Thymus (tissue), 11 donors: ENCODE measurements at regions not wholly inside any gene's neighbourhood (a gene's known extent, or its start where the extent isn't known, plus 50 kb on each side); places are given as distances from the start of the nearest gene placed in this dataset.
A peak's percentile ranks its signal among the peaks of the same experiment; 100 is the strongest.
"Not testable (repeated sequence)": the region's sequence is repeated elsewhere in the genome, so short reads cannot be mapped to it uniquely, and the experiment has no call there.

Experiments
- DNase-seq, 9 donors: peaks; one replicate each; pipeline ENCODE4 v3.0.0-alpha.2; 2013; ENCODE audit warnings: low spot score in 9 of 9, low read depth in 6 of 9, missing footprints in 1 of 9
- H3K27ac ChIP-seq, 2 donors: one replicate each; pipeline ENCODE4 v1.5.1; 2013; ENCODE audit warnings: control low read depth in 1 of 2, low read depth in 1 of 2, low read length in 1 of 2, mild to moderate bottlenecking in 1 of 2, moderate library complexity in 1 of 2
- H3K27me3 ChIP-seq, 2 donors: one replicate each; pipeline ENCODE4 v1.5.1; 2013; ENCODE audit warnings: low read length in 1 of 2; ENCODE audit not compliant: control insufficient read depth in 2 of 2, insufficient read depth in 1 of 2
- H3K36me3 ChIP-seq, 2 donors: one replicate each; pipeline ENCODE4 v1.5.1; 2013; ENCODE audit warnings: low read length in 1 of 2, mild to moderate bottlenecking in 1 of 2, moderate library complexity in 1 of 2; ENCODE audit not compliant: control insufficient read depth in 2 of 2, insufficient read depth in 2 of 2
- H3K4me1 ChIP-seq, 2 donors: one replicate each; pipeline ENCODE4 v1.5.1; 2013; ENCODE audit warnings: low read length in 2 of 2; ENCODE audit not compliant: control insufficient read depth in 2 of 2, insufficient read depth in 2 of 2
- H3K4me3 ChIP-seq, 2 donors: one replicate each; pipeline ENCODE4 v1.5.1; 2013; ENCODE audit warnings: low read length in 2 of 2, control low read depth in 1 of 2, mild to moderate bottlenecking in 1 of 2
- H3K9me3 ChIP-seq, 2 donors: one replicate each; pipeline ENCODE4 v1.5.1; 2013; ENCODE audit warnings: low read length in 1 of 2, mild to moderate bottlenecking in 1 of 2; ENCODE audit not compliant: control insufficient read depth in 2 of 2, insufficient read depth in 1 of 2
- WGBS: extraction: QIAGEN DNeasy Blood & Tissue Kit; methylation state at CpG from one replicate; pipeline ENCODE4 v1.1.7; 2013; 5-methylcytosine and 5-hydroxymethylcytosine counted together
- donor health status: healthy.

- WGBS, result 94% methylated on average over 1 of the region's 1 CpG
- Histone ChIP-seq H3K27ac (no peak overlapping the region), H3K36me3 (no peaks in the 10 kb centered on the region), H3K4me3 (no peak overlapping the region), H3K4me1 (no peaks in the 10 kb centered on the region), H3K9me3 (no peaks in the 10 kb centered on the region), H3K27me3 (no peaks in the 10 kb centered on the region)
- DNase-seq, result no peak
These were observed 198.3 kb upstream of the SAMSN1 start for GRCh38 chr21:14744368-14744767.

DNA sequence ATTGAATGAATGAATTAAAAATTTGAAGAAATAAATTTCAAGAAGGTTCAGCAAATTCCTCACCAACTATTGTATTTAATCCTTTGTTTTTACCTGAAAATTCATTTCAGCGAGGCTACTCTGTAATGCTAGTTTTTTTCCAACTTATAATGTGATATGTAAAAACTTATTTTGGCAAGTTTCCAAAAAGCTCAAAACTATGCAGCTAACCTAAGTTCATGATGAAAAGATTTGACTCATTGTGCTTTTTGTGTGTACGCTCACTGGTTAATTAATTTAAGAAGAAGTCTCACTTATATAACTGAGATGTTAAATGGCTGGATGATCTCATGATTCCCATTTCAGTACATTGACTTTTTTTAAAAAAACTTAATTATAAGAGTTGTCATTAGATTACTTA is 196.0 kb upstream of the SAMSN1 start:
- no peak for DNase-seq
- Histone ChIP-seq H3K4me3 (no peak overlapping the region), H3K9me3 (no peaks in the 10 kb centered on the region), H3K36me3 (no peaks in the 10 kb centered on the region), H3K27me3 (no peaks in the 10 kb centered on the region), H3K4me1 (no peaks in the 10 kb centered on the region), H3K27ac (no peak overlapping the region)
- 95% methylated on average over 2 of the region's 2 CpGs for WGBS

DNA sequence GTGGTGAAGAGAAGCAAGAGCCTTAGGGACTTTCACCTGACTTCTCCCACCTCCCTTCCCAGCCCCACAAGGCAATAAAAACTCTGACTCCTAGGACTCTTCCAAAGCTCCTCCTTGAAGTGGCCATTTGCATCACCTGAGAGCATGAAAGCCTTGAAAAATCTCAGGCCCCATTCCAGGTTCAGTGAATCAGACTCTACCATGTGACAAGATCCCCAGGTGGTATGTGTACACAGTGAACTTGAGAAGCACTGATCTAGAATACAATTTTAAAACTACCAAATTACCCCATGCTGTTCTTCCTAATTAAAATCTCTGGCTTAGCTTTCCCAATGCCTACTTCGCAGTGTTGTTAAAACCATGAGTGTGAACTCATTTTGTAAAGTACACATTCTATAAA is 195.1 kb upstream of the SAMSN1 start:
- Histone ChIP-seq H3K27me3 (no peaks in the 10 kb centered on the region), H3K9me3 (no peaks in the 10 kb centered on the region), H3K4me1 (no peaks in the 10 kb centered on the region), H3K36me3 (no peaks in the 10 kb centered on the region), H3K4me3 (no peak overlapping the region), H3K27ac (no peak overlapping the region)
- 99% methylated on average over 1 of the region's 1 CpG for whole genome bisulfite sequencing
- DNase-seq, result no peak

DNA sequence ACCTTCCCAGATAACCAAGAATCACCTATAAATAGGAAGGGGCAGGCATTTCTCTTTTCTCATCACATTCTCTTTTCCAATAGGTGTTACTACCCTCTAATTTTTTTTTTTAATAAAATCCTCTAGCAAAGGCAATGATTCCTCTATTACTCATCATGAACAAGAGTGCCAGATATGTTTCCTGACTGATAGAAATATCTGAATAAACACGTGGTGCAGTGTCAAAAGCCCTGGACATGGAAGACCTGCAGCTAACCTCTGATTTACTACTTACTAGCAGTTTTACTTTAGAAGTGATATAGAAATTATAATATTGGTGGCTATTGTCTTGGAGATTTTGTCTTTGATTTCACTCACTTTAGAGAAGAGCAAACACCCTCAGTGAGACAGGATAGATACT is 194.6 kb upstream of the SAMSN1 start:
- no peaks in the 10 kb centered on the region for H3K4me1 ChIP-seq
- H3K9me3 ChIP-seq, result no peaks in the 10 kb centered on the region
- no peaks in the 10 kb centered on the region for H3K36me3 ChIP-seq
- no peaks in the 10 kb centered on the region for H3K27me3 ChIP-seq
- WGBS, result 66% methylated on average over 1 of the region's 1 CpG
- no peak overlapping the region for H3K27ac ChIP-seq
- H3K4me3 ChIP-seq, result no peak overlapping the region
- no peak for DNase-seq

GRCh38 chr21:14740116-14740515 is 194.0 kb upstream of the SAMSN1 start:
- Histone ChIP-seq H3K9me3 (no peaks in the 10 kb centered on the region), H3K27me3 (no peaks in the 10 kb centered on the region), H3K4me3 (no peak overlapping the region), H3K27ac (no peak overlapping the region), H3K36me3 (no peaks in the 10 kb centered on the region), H3K4me1 (no peaks in the 10 kb centered on the region)
- WGBS, result 97% methylated on average over 3 of the region's 3 CpGs
- DNase-seq, result no peak

DNA sequence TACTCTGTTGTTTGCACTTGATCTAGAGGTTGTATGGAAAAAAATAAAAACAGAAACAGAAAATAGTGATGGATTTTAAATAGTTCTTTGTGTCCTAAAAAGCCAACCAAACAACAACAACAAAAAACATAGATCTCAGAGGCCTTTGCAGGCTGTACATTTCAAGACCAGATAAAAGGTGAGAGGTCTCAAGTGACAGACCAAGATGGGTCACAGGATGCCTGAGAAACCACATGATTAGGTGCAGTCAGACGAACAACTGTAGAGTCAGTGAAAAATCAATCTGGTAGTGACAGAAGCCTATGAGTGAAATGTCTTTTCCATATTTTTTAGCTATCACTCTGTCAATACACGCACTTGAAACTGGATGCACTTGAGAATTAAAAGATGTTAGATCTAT is 193.5 kb upstream of the SAMSN1 start:
- Histone ChIP-seq H3K4me3 (no peak overlapping the region), H3K4me1 (no peaks in the 10 kb centered on the region), H3K9me3 (no peaks in the 10 kb centered on the region), H3K36me3 (no peaks in the 10 kb centered on the region), H3K27ac (no peak overlapping the region), H3K27me3 (no peaks in the 10 kb centered on the region)
- DNase-seq, result no peak
- 90% methylated on average over 2 of the region's 2 CpGs for WGBS

DNA sequence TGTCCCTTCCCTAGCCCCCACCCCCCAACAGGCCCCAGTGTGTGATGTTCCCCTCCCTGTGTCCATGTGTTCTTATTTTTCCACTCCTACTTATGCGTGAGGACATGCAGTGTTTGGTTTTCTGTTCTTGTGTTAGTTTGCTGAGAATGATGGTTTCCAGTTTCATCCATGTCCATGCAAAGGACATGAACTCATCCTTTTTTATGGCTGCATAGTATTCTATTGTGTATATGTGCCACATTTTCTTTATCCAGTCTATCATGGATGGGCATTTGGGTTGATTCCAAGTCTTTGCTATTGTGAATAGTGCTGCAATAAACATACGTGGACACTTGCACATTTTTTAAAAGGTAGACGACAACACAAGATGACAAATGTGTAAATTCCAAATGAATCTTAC is 192.5 kb upstream of the SAMSN1 start:
- WGBS, result 99% methylated on average over 3 of the region's 3 CpGs
- DNase-seq, H3K27me3 ChIP-seq, H3K27ac ChIP-seq, H3K4me1 ChIP-seq, H3K9me3 ChIP-seq, H3K4me3 ChIP-seq, H3K36me3 ChIP-seq: not testable (repeated sequence)

DNA sequence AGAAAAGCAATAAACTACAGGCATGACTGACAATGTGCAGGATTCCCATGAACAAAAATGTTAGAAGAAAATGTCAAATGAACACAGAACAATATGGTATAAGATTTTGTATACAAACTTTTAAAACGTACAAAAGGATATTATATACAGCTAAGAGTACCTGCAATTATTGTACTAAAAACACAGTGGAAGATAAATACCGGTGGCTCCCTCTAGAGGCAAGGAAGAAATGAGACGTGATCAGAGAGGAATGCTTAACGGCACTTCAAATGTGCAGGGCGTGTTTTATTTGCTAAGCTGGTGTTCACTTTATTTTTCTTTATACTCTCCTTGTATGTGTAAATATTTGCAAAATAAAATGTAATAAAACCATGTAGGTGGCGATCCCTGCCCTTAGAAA is 191.8 kb upstream of the SAMSN1 start:
- Histone ChIP-seq H3K4me1 (no peaks in the 10 kb centered on the region), H3K9me3 (no peaks in the 10 kb centered on the region), H3K27me3 (no peaks in the 10 kb centered on the region), H3K4me3 (no peak overlapping the region), H3K36me3 (no peaks in the 10 kb centered on the region), H3K27ac (no peak overlapping the region)
- 40% methylated on average over 6 of the region's 6 CpGs for WGBS
- DNase-seq, result peak; percentile 16 to 88 (median 69)

DNA sequence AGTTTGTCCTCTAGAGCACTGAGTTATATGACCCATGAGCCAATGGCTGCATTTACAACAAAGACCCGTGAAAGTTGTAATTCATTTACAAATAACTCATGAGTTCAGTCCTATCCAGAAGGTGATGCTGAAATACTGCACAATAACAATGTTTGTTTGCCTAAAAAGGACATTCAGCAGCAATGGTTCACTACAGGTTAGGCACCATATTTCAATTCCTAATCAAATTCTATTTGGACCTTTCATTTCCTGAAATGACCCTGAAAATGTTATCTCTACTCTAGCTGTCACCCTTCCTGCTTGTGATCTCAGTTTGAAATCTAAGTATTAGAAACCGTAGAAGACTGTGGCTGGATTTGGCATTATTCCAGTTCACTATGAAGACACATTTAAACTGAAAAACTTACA is 191.2 kb upstream of the SAMSN1 start:
- Histone ChIP-seq H3K36me3 (no peaks in the 10 kb centered on the region), H3K27ac (no peak overlapping the region), H3K27me3 (no peaks in the 10 kb centered on the region), H3K9me3 (no peaks in the 10 kb centered on the region), H3K4me3 (no peak overlapping the region), H3K4me1 (no peaks in the 10 kb centered on the region)
- 54% methylated on average over 2 of the region's 2 CpGs for WGBS
- no peak for DNase-seq

DNA sequence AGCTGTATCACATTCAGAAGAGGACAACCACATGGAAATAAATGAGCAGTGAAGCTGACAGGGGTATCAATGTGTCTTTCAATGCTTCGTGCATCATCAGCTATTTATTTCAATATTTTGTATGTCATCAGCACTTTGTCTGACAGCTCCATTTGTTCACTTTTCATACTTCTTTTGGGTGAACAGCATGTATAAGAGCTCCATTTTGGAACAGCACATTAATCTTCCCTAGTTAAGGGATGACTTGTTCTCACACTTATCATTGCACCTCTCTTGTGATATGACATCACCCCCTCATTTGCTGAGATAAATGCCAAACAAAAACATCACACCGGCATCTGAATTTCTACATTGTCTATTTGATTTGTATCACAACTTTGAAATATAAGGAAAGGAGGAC is 190.6 kb upstream of the SAMSN1 start:
- Histone ChIP-seq H3K4me3 (no peak overlapping the region), H3K4me1 (no peaks in the 10 kb centered on the region), H3K36me3 (no peaks in the 10 kb centered on the region), H3K9me3 (no peaks in the 10 kb centered on the region), H3K27me3 (no peaks in the 10 kb centered on the region), H3K27ac (no peak overlapping the region)
- WGBS, result 95% methylated on average over 2 of the region's 2 CpGs
- no peak for DNase-seq
